CD14-positive monocyte (primary cell): ENCODE measurements at regions not wholly inside any gene's neighbourhood (a gene's known extent, or its start where the extent isn't known, plus 50 kb on each side); places are given as distances from the start of the nearest gene placed in this dataset.

ENCODE experiments used
- DNase-seq, 3 donors: peaks; one replicate each; pipeline ENCODE4 v3.0.0-alpha.2; 2011 to 2022
- H2AFZ ChIP-seq: 2 replicates; pipeline ENCODE4 v1.6.0; 2012; ENCODE audit warnings: mild to moderate bottlenecking, low read depth, low read length, inconsistent platforms; ENCODE audit not compliant: insufficient read depth, poor library complexity, severe bottlenecking
- H3K27ac ChIP-seq, 2 donors: 1 replicate in 1 of 2; 2 replicates in 1 of 2; pipeline ENCODE4 v1.5.1; 2012 to 2013; ENCODE audit warnings: low read length in 2 of 2, control low read depth in 1 of 2, inconsistent platforms in 1 of 2, low read depth in 1 of 2, mild to moderate bottlenecking in 1 of 2
- H3K27me3 ChIP-seq, 2 donors: one replicate each; pipeline versions ENCODE4 v1.6.0 to v1.6.1; 2011 to 2013; ENCODE audit warnings: low read length in 2 of 2; ENCODE audit not compliant: control insufficient read depth in 2 of 2, insufficient read depth in 2 of 2
- H3K36me3 ChIP-seq, 2 donors: replicated peaks in 1 of 2; 1 replicate in 1 of 2; 2 replicates in 1 of 2; pipeline versions ENCODE4 v1.5.1 to v1.6.1; 2012 to 2013; ENCODE audit warnings: low read length in 2 of 2, control low read depth in 1 of 2, inconsistent platforms in 1 of 2, mild to moderate bottlenecking in 1 of 2; ENCODE audit not compliant: insufficient read depth in 2 of 2, control insufficient read depth in 1 of 2
- H3K4me1 ChIP-seq, 2 donors: 1 replicate in 1 of 2; 2 replicates in 1 of 2; pipeline versions ENCODE4 v1.5.1 to v1.6.1; 2012 to 2013; ENCODE audit warnings: low read length in 2 of 2, control low read depth in 1 of 2, inconsistent platforms in 1 of 2, mild to moderate bottlenecking in 1 of 2, moderate library complexity in 1 of 2; ENCODE audit not compliant: insufficient read depth in 2 of 2, control insufficient read depth in 1 of 2
- H3K4me2 ChIP-seq: replicated peaks from 2 replicates; pipeline ENCODE3; 2012; ENCODE audit warnings: low read length, moderate library complexity, mild to moderate bottlenecking; ENCODE audit not compliant: poor library complexity, severe bottlenecking; ENCODE audit errors: extremely low read depth
- H3K4me3 ChIP-seq, 3 experiments: fragments of 200-600 bp in 1 of 3; sonication (generic) in 1 of 3; replicated peaks in 1 of 3; 1 replicate in 2 of 3; 2 replicates in 1 of 3; pipeline ENCODE4 v1.5.1; 2011 to 2013; ENCODE audit warnings: low read length in 3 of 3, mild to moderate bottlenecking in 3 of 3, control low read depth in 2 of 3, low read depth in 2 of 3, inconsistent platforms in 1 of 3, moderate library complexity in 1 of 3
- H3K79me2 ChIP-seq: 2 replicates; pipeline ENCODE4 v1.6.0; 2012; ENCODE audit warnings: mild to moderate bottlenecking, control low read depth, inconsistent platforms, low read length, moderate library complexity; ENCODE audit not compliant: insufficient read depth
- H3K9ac ChIP-seq: 2 replicates; pipeline ENCODE4 v1.6.0; 2017; ENCODE audit warnings: low read length, mild to moderate bottlenecking; ENCODE audit not compliant: insufficient read depth, poor library complexity, severe bottlenecking
- H3K9me3 ChIP-seq, 2 donors: replicated peaks in 1 of 2; 1 replicate in 1 of 2; 2 replicates in 1 of 2; pipeline versions ENCODE4 v1.5.1 to v1.6.1; 2012 to 2013; ENCODE audit warnings: low read length in 2 of 2, control low read depth in 1 of 2; ENCODE audit not compliant: control insufficient read depth in 1 of 2, insufficient read depth in 1 of 2
- H4K20me1 ChIP-seq: 2 replicates; pipeline ENCODE4 v1.6.0; 2012; ENCODE audit warnings: mild to moderate bottlenecking, low read length, control low read depth, moderate library complexity; ENCODE audit not compliant: insufficient read depth
- H3K27ac Mint-ChIP-seq, 7 donors: one replicate each; pipeline ENCODE4 v1.8.0; 2020; ENCODE audit warnings: mild to moderate bottlenecking in 7 of 7, mixed read lengths in 7 of 7, moderate library complexity in 6 of 7, inconsistent platforms in 2 of 7
- H3K27me3 Mint-ChIP-seq, 3 donors: one replicate each; pipeline ENCODE4 v1.8.0; 2021 to 2022; ENCODE audit warnings: low read depth in 3 of 3, mild to moderate bottlenecking in 3 of 3, mixed read lengths in 3 of 3, moderate library complexity in 3 of 3, inconsistent platforms in 1 of 3
- H3K36me3 Mint-ChIP-seq, 2 donors: one replicate each; pipeline ENCODE4 v1.8.0; 2020; ENCODE audit warnings: mixed read lengths in 2 of 2, inconsistent platforms in 1 of 2, mild to moderate bottlenecking in 1 of 2
- H3K4me1 Mint-ChIP-seq: one replicate; pipeline ENCODE4 v1.8.0; 2020; ENCODE audit warnings: mild to moderate bottlenecking, mixed read lengths
- H3K4me3 Mint-ChIP-seq, 2 donors: one replicate each; pipeline ENCODE4 v1.8.0; 2020; ENCODE audit warnings: mild to moderate bottlenecking in 2 of 2, mixed read lengths in 2 of 2, moderate library complexity in 1 of 2
- H3K9me3 Mint-ChIP-seq, 7 donors: one replicate each; pipeline ENCODE4 v1.8.0; 2020 to 2022; ENCODE audit warnings: mixed read lengths in 7 of 7, mild to moderate bottlenecking in 6 of 7, moderate library complexity in 6 of 7, inconsistent platforms in 2 of 7
- CTCF ChIP-seq: fragments of 200-600 bp; IDR thresholded peaks from one replicate; pipeline ENCODE4 v1.8.0; 2022; ENCODE audit warnings: antibody characterized with exemption, mild to moderate bottlenecking
- whole genome bisulfite sequencing: methylation state at CpG from one replicate; pipeline ENCODE4 v1.1.5; 2013; ENCODE audit warnings: missing lambda C conversion rate; ENCODE audit not compliant: insufficient coverage; 5-methylcytosine and 5-hydroxymethylcytosine counted together
- intact Hi-C, 2 donors: fragments of 100-400 bp; cut with micrococcal nuclease; formaldehyde crosslinking; loops; one replicate each; pipeline versions ENCODE4 v1.15.0 to v1.15.1; 2023

DNA sequence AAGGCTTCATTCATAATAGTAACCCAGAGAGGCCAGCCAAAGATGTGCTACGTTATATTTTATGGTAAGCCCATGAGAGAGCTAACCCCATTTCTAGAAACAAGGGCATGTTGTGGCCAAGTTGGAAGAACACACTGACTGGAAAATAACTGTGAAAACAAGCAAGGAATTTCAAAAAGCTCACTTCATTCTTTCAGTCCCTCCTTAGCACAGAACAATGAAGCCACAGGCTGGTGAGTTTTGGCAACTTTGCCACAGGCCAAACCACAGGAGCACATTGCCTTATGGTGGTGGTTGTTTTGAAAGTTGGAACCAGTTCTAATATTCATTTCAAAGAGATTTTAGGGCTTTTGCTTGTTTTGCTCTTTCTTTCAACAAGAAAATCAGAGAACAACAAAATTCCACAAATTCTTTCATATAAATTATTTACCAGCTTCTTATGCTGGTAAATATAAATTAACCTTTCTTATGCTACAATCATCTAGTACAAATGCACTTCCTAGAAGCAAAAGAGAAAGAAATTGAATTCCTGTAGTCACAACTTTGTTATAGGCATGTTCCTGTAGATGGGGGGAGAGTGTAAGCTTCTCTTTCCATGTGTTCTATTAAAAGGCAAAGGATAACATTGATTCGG, 225.4 kb upstream of the RFX3 start:
- no peak overlapping the region for H3K4me3 ChIP-seq
- no peak overlapping the region for H3K27ac ChIP-seq
- no peaks in the 10 kb centered on the region for H3K36me3 Mint-ChIP-seq
- H3K9me3 Mint-ChIP-seq = peaks cover 0 to 2% (median 0%) of the 10 kb centered on the region in 7 donors
- H3K27me3 Mint-ChIP-seq = no peaks in the 10 kb centered on the region
- no peak for DNase-seq
- no peaks in the 10 kb centered on the region for H4K20me1 ChIP-seq
- H3K4me1 Mint-ChIP-seq = peaks cover 6% of the 10 kb centered on the region
- no peak overlapping the region for H3K4me2 ChIP-seq
- 86% methylated on average over 1 of the region's 2 CpGs for WGBS
- no peak overlapping the region for H3K4me3 Mint-ChIP-seq
- no peaks in the 10 kb centered on the region for H3K27me3 ChIP-seq
- intact Hi-C loops = no loop called here
- H3K27ac Mint-ChIP-seq = no peak overlapping the region
- no peak for TF ChIP-seq CTCF
- no peaks in the 10 kb centered on the region for H3K9me3 ChIP-seq
- H3K79me2 ChIP-seq = no peaks in the 10 kb centered on the region
- no peak overlapping the region for H3K9ac ChIP-seq
- no peak overlapping the region for H2AFZ ChIP-seq
- no peaks in the 10 kb centered on the region for H3K36me3 ChIP-seq
- H3K4me1 ChIP-seq = no peaks in the 10 kb centered on the region

GRCh38 chr9:3750321-3750720, 224.5 kb upstream of the RFX3 start:
- H3K36me3 Mint-ChIP-seq = no peaks in the 10 kb centered on the region
- WGBS = 80% methylated on average over 5 of the region's 5 CpGs

More at GRCh38 chr9:3750321-3750720, 224.5 kb upstream of the RFX3 start:
- no peak overlapping the region for H2AFZ ChIP-seq
- no peak overlapping the region for H3K4me3 ChIP-seq
- TF ChIP-seq CTCF = no peak
- H3K4me3 Mint-ChIP-seq = no peak overlapping the region
- no peak overlapping the region for H3K27ac Mint-ChIP-seq
- DNase-seq = no peak
- no peaks in the 10 kb centered on the region for H3K9me3 ChIP-seq
- no peaks in the 10 kb centered on the region for H3K27me3 Mint-ChIP-seq
- H3K9ac ChIP-seq = no peak overlapping the region
- no peak overlapping the region for H3K27ac ChIP-seq
- H4K20me1 ChIP-seq = no peaks in the 10 kb centered on the region
- intact Hi-C loops = no loop called here
- H3K9me3 Mint-ChIP-seq = peaks cover 0 to 2% (median 0%) of the 10 kb centered on the region in 7 donors
- H3K4me2 ChIP-seq = no peak overlapping the region
- H3K4me1 ChIP-seq = no peaks in the 10 kb centered on the region
- peaks cover 10% of the 10 kb centered on the region for H3K4me1 Mint-ChIP-seq
- H3K79me2 ChIP-seq = no peaks in the 10 kb centered on the region
- H3K36me3 ChIP-seq = no peaks in the 10 kb centered on the region
- H3K27me3 ChIP-seq = no peaks in the 10 kb centered on the region
